AG20443 (cell line): ENCODE measurements at regions not wholly inside any gene's neighbourhood (a gene's known extent, or its start where the extent isn't known, plus 50 kb on each side); places are given as distances from the start of the nearest gene placed in this dataset.
A peak's percentile ranks its signal among the peaks of the same experiment; 100 is the strongest.
"Not testable (repeated sequence)": the region's sequence is repeated elsewhere in the genome, so short reads cannot be mapped to it uniquely, and the experiment has no call there.

ENCODE experiments used
- DNase-seq: peaks from one replicate; pipeline ENCODE4 v3.0.0; 2012; ENCODE audit warnings: low spot score, mixed read lengths

DNA sequence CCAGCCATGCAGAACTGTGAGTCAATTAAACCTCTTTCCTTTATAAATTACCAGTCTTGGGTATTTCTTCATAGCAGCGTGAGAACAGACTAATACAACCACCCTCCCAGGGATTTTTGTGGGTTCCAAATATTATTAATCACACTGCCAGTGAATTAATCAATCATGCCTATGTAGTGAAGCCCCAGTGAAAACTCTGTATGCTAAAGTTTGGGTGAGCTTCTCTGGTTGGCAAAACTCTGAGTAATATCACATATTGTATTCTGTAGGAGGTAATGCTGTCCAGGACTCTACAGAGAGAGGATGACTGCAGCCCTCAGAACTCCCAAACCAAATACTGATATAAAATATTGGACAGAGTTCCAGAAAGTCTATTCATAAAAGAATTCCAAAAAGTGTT, 216.9 kb downstream of the RPAP3 start:
- DNase-seq = peak; percentile 18

DNA sequence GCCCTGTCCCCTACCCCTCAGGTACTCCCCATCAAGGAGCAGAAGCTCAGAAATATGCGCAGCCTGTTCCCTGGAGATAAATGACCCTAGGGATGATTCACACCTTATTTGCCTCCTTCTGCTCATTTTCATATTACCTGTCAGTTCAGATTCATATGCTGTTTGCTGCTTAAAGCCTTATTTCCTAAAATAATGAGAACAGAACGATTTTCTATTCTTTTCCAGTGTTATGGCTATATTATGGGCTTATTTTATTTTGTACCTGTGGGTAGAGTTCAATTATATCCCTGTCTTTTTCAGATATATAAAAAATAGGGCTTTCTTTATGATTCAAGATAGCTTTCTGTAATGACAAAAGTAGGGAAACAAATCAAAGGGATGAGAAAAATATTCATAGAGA, 224.8 kb downstream of the RPAP3 start:
- no peak for DNase-seq

DNA sequence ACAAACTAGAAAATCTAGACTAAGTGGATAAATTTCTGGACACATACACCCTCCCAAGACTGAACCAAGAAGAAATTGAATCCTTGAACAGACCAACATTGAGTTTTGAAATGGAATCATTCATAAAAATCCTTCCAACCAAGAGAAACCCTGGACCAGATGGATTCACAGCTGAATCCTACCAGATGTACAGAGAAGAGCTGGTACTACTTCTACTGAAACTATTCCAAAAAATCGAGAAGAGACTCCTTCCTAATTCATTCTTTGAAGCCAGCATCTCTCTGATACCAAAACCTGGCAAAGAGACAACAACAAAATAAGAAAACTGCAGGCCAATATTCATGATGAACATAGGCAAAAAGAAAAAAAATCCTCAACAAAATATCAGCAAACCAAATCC, 227.4 kb downstream of the RPAP3 start:
- no peak for DNase-seq

DNA sequence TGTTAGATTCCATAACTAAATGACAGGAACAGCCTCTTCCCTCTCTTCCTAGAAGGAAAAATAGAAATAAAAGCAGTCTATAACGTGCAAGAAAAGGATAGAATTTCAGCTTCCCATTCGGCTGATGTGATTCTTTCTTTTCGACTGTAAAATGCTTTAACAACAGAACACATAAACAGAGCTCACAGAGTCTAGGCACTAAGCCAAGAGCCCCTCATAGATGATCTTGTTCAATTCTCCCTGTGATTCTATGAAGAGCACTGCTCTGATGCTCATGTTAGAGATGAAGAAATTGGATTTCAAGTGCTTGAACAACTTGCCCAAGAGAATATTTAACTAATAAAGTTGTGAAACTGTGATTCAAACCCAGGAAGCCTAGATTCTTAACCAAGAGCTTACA, 232.7 kb downstream of the RPAP3 start:
- DNase-seq = no peak

DNA sequence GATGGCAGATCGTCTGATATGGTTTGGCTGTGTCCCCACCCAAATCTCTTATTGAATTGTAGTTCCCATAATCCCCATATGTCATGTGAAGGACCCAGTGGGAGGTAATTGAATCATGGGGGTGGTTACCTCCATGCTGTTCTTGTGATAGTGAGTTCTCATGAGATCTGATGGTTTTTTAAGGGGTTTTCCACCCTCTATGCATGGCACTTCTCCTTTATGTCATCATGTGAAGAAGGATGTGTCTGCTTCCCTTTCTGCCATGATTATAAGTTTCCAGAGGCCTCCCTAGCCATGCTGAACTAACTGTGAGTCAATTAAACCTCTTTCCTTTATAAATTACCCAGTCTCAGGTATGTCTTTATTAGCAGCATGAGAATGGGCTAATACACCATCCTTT, 235.5 kb downstream of the RPAP3 start:
- not testable (repeated sequence) for DNase-seq

DNA sequence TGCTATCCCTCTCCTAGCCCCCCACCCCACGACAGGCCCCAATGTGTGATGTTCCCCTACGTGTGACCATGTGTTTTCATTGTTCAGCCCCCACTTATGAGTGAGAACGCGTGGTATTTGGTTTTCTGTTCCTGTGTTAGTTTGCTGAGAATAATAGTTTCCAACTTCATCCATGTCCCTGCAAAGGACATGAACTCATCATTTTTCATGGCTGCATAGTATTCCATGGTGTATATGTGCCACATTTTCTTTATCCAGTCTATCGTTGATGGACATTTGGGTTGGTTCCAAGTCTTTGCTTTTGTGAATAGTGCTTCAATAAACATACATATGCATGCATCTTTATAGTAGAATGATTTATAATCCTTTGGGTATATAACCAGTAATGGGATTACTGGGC, 241.9 kb downstream of the RPAP3 start:
- not testable (repeated sequence) for DNase-seq

DNA sequence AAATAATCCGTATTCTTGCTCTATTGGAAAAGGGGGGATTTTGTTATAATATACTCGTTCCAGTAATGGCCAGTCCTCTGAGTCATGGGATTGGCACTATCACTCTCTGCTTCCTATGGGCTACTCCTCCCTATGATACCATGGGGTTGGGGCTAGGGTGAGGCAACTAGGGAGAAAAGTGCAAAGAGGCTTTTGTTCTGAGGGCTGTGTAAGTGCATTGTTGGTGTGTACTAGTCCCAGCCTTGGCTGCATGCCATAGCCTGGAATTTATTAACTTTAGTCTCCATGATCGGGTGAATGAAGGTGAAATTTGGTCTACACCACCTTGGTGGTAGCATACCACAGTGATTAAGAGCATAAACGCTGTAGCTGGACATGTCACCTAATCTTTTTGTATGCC, 247.6 kb downstream of the RPAP3 start:
- DNase-seq = peak; percentile 32

DNA sequence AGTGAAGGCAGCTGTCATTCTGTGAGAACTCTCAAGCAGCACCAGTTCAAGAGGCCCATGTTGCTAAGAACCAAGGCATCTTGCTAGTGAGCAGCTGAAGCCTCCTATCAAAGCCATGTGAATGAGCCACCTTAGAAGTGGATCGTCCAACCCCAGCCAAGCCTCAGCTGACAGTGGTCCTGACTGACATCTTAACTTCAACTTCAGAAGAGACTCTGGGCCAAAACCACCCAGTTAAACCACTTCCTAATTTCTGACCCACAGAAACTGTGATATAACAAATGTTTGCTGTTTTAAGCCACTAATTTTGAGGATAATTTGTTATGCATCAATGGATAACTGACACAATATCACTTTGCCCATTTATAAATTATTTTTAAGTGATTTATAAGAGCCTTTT, 256.0 kb downstream of the RPAP3 start:
- DNase-seq = no peak

DNA sequence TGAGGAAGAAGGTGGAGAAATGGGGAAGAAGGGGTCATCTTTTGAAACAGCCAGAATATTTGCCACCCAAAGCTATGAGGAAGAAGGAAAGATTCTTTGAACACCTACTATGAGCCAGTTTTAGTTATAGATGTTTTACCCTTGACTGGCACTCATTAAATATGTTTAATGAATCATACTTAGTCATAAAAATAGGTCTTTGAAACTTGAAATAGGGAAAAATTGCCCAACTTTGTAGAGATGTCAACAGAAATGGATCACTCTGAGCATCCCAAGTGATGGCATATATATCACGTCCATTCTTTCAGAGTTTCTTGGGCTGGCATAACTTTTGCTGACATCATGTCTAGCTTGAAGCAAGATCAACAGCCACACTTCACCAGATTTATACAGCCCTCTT, 263.5 kb downstream of the RPAP3 start:
- no peak for DNase-seq

DNA sequence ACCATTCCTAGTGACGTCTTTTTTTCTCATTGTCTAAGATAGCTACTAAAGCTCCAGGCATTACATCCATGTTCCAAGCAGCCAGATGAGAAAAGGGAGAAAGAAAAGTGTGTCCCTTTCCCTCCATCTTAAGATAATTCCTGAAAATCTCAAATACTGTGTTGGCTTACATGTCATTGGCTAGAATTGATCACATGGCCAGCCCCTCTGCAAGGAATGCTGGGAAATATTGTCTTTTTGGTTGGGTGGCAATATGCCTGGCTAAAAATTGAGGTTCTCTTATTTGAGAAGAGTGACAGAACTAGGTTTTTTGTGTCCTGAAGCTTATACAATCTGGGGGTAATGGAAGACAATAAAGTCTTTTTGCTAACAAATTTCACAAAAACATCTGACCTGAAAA, 264.3 kb downstream of the RPAP3 start:
- no peak for DNase-seq

DNA sequence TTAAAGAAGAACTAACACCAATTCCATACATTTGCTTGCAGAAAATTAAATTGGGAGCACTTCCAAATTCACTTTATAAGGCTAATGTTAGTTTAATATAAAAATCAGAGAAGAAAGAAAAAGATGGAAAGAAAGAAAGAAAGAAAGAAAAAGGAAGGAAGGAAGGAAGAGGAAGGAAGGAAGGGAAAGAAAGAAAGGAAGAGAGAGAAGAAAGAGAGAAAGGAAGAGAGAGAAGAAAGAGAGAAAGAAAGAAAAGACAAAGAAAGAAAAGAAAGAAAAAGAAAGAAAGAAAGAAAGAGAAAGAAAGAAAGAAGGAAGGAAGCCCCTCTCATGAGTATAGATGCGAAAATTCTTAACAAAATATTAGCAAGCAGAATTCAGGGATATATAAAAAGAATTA, 267.7 kb downstream of the RPAP3 start:
- no peak for DNase-seq

DNA sequence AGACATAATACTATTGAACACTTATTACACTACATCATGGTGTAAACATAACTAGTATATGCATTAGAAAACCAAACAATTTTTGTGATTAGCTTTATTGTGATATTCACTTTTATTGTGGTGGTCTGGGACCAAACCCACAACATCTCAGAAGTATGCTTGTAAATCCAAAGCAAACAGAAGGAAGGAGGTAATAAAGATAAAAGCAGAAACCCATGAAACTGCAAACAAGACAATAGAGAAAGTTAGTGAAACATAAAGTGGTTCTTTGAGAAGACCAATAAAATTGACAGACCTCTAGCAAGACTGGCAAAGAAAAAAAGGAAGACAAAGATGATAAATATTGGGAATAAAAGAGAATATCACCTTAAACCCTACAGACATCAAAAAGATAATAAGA, 268.3 kb downstream of the RPAP3 start:
- no peak for DNase-seq

DNA sequence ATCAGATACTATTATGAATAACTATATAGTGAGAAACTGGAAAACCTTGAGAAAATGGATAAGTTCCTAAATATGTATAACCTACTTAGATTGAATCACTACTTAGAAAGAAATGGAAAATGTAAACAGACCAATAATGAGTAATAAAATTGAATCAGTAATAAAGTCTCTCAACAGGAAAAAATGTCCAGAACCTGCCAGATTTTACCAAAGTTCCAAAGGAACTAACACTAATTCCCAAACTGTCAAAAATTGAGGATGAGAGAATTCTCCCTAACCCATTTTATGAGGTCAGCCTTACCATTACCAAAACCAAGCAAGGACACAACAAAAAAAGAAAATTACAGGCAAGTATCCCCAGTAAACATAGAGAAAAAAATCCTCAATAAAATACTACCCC, 272.0 kb downstream of the RPAP3 start:
- DNase-seq = no peak

DNA sequence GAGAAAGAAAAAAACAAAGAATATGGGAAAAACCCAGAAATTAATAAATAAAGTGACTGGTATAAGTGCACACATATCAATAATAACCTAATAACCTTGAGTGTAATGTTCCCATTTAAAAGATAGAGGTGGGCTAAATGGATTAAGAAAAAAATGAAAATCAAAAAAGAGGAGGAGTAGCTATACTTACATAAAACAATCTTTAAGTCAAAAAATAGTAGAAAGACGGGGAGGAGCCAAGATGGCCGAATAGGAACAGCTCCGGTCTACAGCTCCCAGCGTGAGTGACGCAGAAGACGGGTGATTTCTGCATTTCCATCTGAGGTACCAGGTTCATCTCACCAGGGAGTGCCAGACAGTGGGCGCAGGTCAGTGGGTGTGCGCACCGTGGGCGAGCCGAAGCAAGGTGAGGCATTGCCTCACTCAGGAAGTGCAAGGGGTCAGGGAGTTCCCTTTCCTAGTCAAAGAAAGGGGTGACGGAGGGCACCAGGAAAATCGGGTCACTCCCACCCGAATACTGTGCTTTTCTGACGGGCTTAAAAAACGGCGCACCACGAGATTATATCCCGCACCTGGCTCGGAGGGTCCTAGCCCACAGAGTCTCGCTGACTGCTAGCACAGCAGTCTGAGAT, 279.0 kb downstream of the RPAP3 start:
- not testable (repeated sequence) for DNase-seq

DNA sequence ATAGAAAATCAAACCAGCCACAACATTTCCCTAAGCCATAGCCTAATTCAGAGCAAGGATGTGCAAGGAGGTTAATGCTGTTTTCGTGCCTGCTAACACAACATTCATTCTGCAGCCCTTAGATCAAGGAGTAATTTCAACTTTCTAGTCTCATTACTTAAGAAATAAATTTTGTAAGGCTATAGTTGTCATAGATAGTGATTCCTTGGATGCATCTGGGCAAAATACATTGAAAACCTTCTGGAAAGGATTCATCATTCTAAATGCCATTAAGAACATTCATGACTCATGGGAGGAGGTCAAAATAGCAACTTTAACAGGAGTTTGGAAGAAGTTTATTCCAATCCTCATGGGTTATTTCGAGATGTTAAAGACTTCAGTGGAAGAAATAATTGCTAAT, 283.2 kb downstream of the RPAP3 start:
- no peak for DNase-seq

DNA sequence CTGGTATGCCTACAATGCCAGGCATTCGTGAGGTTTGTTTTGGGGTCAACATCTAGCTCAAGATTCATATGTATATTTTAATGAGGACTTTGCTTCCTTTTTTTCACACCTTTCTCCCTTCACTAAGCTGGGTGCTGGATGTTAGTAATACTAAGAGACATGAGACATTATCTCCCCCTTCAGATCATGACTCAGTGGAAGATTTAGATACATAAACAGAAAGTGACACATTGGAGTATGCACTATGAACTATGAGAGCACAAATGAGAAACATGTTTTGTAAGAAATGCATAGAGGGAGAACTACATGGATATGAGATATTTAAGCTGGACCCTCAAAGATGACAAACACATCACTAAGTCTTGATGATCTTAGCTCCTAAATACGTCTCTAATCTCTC, 286.3 kb downstream of the RPAP3 start:
- no peak for DNase-seq

DNA sequence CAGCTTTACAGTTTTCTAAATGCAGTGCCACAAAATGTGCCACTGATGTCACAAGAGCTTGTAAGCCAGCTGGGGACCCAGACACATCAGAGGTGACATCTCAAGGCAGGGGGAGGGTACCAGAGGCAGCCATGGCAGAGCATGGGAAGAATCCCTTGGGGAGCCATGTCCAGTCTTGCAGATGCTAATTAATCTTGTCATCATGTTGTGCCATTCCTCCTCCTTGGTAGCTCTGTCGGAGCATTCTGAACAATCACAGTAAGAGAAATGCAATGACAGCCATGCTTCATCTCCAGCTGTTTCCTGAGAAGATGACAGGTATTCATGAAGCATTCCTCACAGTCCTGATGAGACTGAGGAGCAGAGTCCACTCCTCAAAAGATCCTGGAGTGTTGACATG, 287.9 kb downstream of the RPAP3 start:
- DNase-seq = no peak

DNA sequence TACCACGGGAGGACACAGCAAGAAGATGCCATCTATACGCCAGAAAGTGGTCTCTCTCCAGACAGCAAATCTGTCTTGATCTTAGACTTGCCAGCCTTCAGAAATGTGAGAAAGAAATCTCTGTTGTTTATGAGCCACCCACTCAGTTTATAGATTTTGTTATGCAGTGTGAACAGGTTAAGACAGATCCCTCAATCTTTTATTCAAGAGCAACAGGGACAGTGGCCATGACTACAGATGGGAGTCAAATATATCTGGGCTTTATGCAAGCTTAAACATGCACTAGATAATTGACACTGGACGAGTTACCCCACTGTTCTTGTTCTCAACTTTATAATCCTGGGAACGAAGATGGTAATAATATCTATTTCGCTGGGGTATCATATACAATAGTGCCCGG, 288.7 kb downstream of the RPAP3 start:
- DNase-seq = no peak

DNA sequence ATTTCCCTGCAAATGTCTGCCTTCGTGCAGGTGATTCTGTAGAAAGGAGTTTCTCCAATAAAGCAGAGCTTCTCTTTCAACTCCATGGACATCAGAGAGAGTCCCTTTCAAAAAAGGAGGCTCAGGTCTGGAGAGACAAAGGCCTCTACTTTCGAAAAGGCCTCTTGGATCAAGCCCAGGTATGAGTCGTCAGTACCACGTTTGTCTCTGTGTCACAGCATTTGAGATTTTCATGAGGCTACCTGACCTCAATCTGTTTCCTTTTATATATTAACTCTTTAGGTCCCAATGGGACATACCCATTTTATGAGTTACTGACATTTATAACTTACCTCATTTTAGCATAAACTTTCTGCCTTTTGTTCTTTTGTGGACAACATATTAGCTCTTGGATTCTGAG, 290.8 kb downstream of the RPAP3 start:
- DNase-seq = no peak

DNA sequence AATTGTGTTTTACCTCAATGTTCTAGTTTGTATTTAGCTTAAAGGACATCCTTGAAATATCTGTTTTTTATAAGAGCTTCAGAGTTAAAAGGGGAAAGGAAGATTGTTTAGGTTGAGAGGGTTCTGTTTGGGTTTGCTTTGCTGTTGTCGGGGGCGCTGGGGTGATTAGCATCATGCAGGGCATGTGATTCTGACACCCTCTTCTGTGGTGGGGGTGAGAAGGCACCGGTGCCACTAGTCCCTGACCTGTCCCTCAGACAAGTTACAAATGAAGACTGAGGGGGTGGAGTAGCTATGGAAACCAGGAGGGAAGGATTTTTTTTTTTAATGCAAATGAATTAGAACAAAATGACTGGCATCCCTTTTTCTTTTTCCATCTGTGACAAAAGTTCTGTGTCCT, 291.3 kb downstream of the RPAP3 start:
- DNase-seq = no peak

DNA sequence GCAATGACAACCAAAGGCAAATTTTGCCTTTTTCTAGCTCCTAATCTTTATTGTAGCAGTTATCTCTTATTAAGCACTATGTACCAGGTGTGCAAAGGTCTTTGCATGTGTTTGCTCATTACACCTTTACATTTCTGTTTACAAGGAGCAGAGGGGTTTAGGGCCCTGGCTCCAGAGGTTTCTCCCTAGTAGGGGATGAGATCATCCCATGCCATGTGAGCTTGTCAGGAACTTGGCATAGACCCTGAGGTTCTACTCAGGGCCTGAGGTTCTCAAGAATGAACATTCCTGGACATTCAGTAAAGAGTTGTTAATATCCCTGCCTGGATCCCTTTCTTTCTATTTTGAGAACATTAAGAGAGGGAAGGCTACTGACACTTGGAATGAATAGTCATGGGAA, 292.0 kb downstream of the RPAP3 start:
- DNase-seq = peak; percentile 72

DNA sequence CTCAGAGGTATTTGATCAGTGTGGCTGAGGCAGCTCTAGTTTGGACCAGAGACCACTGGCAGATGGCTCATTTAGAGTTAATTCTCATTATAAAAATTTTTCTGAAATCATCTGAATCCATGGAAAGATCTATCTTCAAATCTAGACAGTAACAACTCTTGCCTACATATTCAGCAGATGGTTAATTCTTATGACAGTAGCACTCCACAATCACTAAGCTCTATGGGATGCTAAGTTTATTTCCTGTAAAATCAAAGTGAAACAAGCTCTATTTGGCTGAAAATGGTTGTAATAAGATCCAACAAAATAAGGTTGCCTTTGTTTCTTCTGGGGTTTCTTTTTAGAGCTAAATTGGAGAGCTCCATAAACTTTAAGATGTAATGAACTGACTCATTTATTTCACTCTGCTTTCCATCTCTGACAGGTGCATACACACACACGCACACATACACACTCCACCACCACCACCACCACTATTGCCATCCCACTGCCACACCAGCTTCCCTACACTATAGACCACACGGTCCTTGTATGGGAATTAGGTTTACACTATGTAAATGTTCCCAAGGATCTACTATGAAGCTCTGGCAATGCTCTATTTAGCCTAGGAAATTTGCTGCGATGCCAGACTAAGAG, 293.1 kb downstream of the RPAP3 start:
- no peak for DNase-seq

DNA sequence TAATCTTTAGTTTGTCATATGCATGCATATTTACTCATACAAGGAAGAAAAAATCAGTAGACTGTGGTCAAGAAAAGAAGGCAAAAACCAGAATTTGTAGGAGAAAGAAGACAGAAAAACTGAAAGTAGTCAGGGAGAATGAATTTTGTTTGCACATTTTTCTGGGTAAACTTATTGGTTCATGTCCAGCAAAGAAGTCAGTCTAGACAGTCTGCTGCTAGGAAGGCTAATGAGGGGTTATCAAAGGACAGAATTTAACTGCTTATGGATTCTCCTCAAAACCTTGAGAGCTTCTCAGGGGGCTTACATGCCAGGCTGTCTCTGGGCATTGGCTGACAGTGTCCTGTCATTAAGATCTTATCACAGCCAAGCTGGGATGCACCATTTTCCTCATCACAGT, 293.9 kb downstream of the RPAP3 start:
- DNase-seq = peak; percentile 49

DNA sequence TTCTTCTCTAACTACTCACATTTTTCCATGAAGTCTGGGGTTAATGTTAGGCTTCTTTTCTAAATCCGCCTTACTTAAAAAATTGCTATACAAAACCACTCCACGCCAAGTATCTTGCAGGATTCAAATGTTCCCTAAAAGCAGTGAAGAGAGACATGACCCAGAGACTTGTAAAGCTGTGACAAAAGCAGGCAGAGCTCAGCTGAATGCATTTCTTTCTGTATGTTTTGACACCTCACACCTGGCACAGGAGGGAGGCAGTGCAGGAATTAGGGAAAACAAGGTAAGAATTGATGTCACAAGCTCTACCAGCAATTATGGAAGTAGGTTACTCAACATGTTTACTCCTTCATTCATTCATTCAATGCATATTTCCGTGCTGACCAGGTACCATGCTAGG, 295.0 kb downstream of the RPAP3 start:
- no peak for DNase-seq
